ENCODE measurements at regions not wholly inside any gene's neighbourhood (a gene's known extent, or its start where the extent isn't known, plus 50 kb on each side); places are given as distances from the start of the nearest gene placed in this dataset.
"Not testable (repeated sequence)": the region's sequence is repeated elsewhere in the genome, so short reads cannot be mapped to it uniquely, and the experiment has no call there.

- no peak for TF ChIP-seq CTCF (IDR thresholded peaks at IDR 0.05)
- TF ChIP-seq POLR2A (IDR thresholded peaks at IDR 0.05) = no peak
- Histone ChIP-seq H3K9me3 (no peaks in the 10 kb centered on the region), H3K27me3 (no peaks in the 10 kb centered on the region), H3K36me3 (no peaks in the 10 kb centered on the region), H3K4me3 (no peak overlapping the region), H3K27ac (no peak overlapping the region), H3K4me1 (no peaks in the 10 kb centered on the region)
- intact Hi-C loops (cut with DNase I) = no loop called here
- no peak for ATAC-seq
- WGBS (ENCODE audit: insufficient coverage, low coverage, low lambda C conversion rate, missing lambda C conversion rate) = 53% methylated on average over 6 of the region's 6 CpGs
- DNase-seq = no peak
These were observed 485.9 kb upstream of the DPP6 start for GRCh38 chr7:153566324-153566723.

- no peak for DNase-seq
- no peak for ATAC-seq
These were observed 484.8 kb upstream of the DPP6 start for GRCh38 chr7:153567426-153567825.

GRCh38 chr7:153569520-153569919 lies 482.7 kb upstream of the DPP6 start:
- WGBS (ENCODE audit: insufficient coverage, low coverage, low lambda C conversion rate, missing lambda C conversion rate) = 21% methylated on average over 1 of the region's 1 CpG
- DNase-seq; ATAC-seq; H3K4me3 ChIP-seq; H3K27me3 ChIP-seq; H3K36me3 ChIP-seq; H3K27ac ChIP-seq; intact Hi-C loops (cut with DNase I); H3K4me1 ChIP-seq; H3K9me3 ChIP-seq: not testable (repeated sequence)

More at GRCh38 chr7:153567426-153567825, 484.8 kb upstream of the DPP6 start:
- Histone ChIP-seq H3K4me1 (no peaks in the 10 kb centered on the region), H3K27me3 (no peaks in the 10 kb centered on the region), H3K36me3 (no peaks in the 10 kb centered on the region), H3K9me3 (no peaks in the 10 kb centered on the region), H3K27ac (no peak overlapping the region), H3K4me3 (no peak overlapping the region)
- intact Hi-C loops (cut with DNase I) = no loop called here
- WGBS (ENCODE audit: insufficient coverage, low coverage, low lambda C conversion rate, missing lambda C conversion rate) = 54% methylated on average over 5 of the region's 5 CpGs
- no peak for TF ChIP-seq CTCF (IDR thresholded peaks at IDR 0.05)
- no peak for TF ChIP-seq POLR2A (IDR thresholded peaks at IDR 0.05)

- Histone ChIP-seq H3K9me3 (no peaks in the 10 kb centered on the region), H3K36me3 (no peaks in the 10 kb centered on the region), H3K4me3 (no peak overlapping the region), H3K27me3 (no peaks in the 10 kb centered on the region), H3K27ac (no peak overlapping the region), H3K4me1 (no peaks in the 10 kb centered on the region)
- no peak for DNase-seq
- no peak for ATAC-seq
- intact Hi-C loops (cut with DNase I) = no loop called here
- no peak for TF ChIP-seq CTCF (IDR thresholded peaks at IDR 0.05)
- TF ChIP-seq POLR2A (IDR thresholded peaks at IDR 0.05) = no peak
- WGBS (ENCODE audit: insufficient coverage, low coverage, low lambda C conversion rate, missing lambda C conversion rate) = 50% methylated on average over 1 of the region's 1 CpG
These were observed 476.1 kb upstream of the DPP6 start for GRCh38 chr7:153576096-153576495.

- TF ChIP-seq CTCF (IDR thresholded peaks at IDR 0.05) (no peak), POLR2A (IDR thresholded peaks at IDR 0.05) (no peak)
- 25% methylated on average over 3 of the region's 3 CpGs for WGBS (ENCODE audit: insufficient coverage, low coverage, low lambda C conversion rate, missing lambda C conversion rate)
- Histone ChIP-seq H3K27ac (no peak overlapping the region), H3K27me3 (no peaks in the 10 kb centered on the region), H3K4me3 (no peak overlapping the region), H3K36me3 (no peaks in the 10 kb centered on the region), H3K4me1 (no peaks in the 10 kb centered on the region), H3K9me3 (no peaks in the 10 kb centered on the region)
- intact Hi-C loops (cut with DNase I) = no loop called here
- DNase-seq = no peak
- ATAC-seq = no peak
These were observed 470.8 kb upstream of the DPP6 start for GRCh38 chr7:153581419-153581818.
